Endothelial cell of umbilical vein (primary cell): ENCODE measurements at regions not wholly inside any gene's neighbourhood (a gene's known extent, or its start where the extent isn't known, plus 50 kb on each side); places are given as distances from the start of the nearest gene placed in this dataset.

Source experiments
- BruUV-seq: library from RNA; stranded (reverse); fragments of 400-500 nt; replicated peaks from 2 replicates; lab custom pipeline; 2021; lab: Mats Ljungman, UMichigan
- CTCF ChIA-PET: fragments of 300-600, 350-600 bp; sonication (Branson Sonifier 250); formaldehyde crosslinking; loops from one replicate; lab custom pipeline; 2021; ENCODE audit warnings: antibody characterized with exemption, inconsistent platforms; lab: Charles Lee
- POLR2A ChIA-PET: fragments of 300-600, 350-600 bp; sonication (Branson Sonifier 250); formaldehyde crosslinking; loops from one replicate; lab custom pipeline; 2021; ENCODE audit warnings: antibody characterized with exemption, inconsistent platforms; lab: Charles Lee
- DNase-seq: peaks from one replicate; pipeline ENCODE4 v3.0.0-alpha.2; 2011; ENCODE audit warnings: low read depth, low spot score
- FAIRE-seq: peaks from 2 replicates; lab custom pipeline; 2011; peaks lifted over from hg19 to GRCh38; lab: Jason Lieb, UNC
- H2AFZ ChIP-seq: 2 replicates; pipeline ENCODE4 v1.6.0; 2012; ENCODE audit warnings: low read depth, low read length, control low read depth, inconsistent platforms
- H3K27ac ChIP-seq: 2 replicates; pipeline ENCODE4 v1.5.1; 2011; ENCODE audit warnings: low read depth, mild to moderate bottlenecking, control low read depth, low read length, moderate library complexity; ENCODE audit not compliant: insufficient read depth
- H3K27me3 ChIP-seq, 2 experiments: 2 replicates each; pipeline versions ENCODE4 v1.6.0 to v1.6.1; 2011; ENCODE audit warnings: low read length in 2 of 2, mixed read lengths in 1 of 2; ENCODE audit not compliant: control insufficient read depth in 2 of 2, insufficient read depth in 2 of 2
- H3K36me3 ChIP-seq, 2 experiments: 2 replicates in 1 of 2; 3 replicates in 1 of 2; pipeline ENCODE4 v1.5.1; 2011; ENCODE audit warnings: low read length in 2 of 2, mild to moderate bottlenecking in 1 of 2, moderate library complexity in 1 of 2; ENCODE audit not compliant: control insufficient read depth in 2 of 2, insufficient read depth in 2 of 2; ENCODE audit errors: extremely low read depth in 1 of 2
- H3K4me1 ChIP-seq: 3 replicates; pipeline ENCODE4 v1.5.1; 2011; ENCODE audit warnings: mild to moderate bottlenecking, low read length; ENCODE audit not compliant: control insufficient read depth, insufficient read depth; ENCODE audit errors: extremely low read depth
- H3K4me2 ChIP-seq: 2 replicates; pipeline ENCODE4 v1.6.1; 2011; ENCODE audit warnings: low read length, control low read depth, mixed read lengths; ENCODE audit not compliant: insufficient read depth
- H3K4me3 ChIP-seq, 3 experiments: fragments of 200-600 bp in 1 of 3; sonication (generic), shearing (Covaris generic) in 1 of 3; replicated peaks in 1 of 3; 2 replicates each; pipeline ENCODE4 v1.5.1; 2011 to 2016; ENCODE audit warnings: control low read depth in 3 of 3, low read length in 3 of 3, mild to moderate bottlenecking in 2 of 3, inconsistent platforms in 1 of 3, low read depth in 1 of 3, moderate library complexity in 1 of 3; ENCODE audit not compliant: insufficient read depth in 1 of 3
- H3K79me2 ChIP-seq: 2 replicates; pipeline ENCODE4 v1.6.0; 2012; ENCODE audit warnings: low read length, inconsistent platforms; ENCODE audit not compliant: control insufficient read depth, insufficient read depth
- H3K9ac ChIP-seq: replicated peaks from 2 replicates; pipeline ENCODE3; 2011; ENCODE audit warnings: low read length, control low read depth; ENCODE audit not compliant: insufficient read depth; ENCODE audit errors: extremely low read depth
- H3K9me1 ChIP-seq: replicated peaks from 3 replicates; pipeline ENCODE4 v1.6.0; 2011; ENCODE audit warnings: mild to moderate bottlenecking, low read length; ENCODE audit not compliant: control insufficient read depth, insufficient read depth; ENCODE audit errors: extremely low read depth
- H3K9me3 ChIP-seq: replicated peaks from 2 replicates; pipeline ENCODE4 v1.5.1; 2012; ENCODE audit warnings: low read length, inconsistent platforms; ENCODE audit not compliant: control insufficient read depth, insufficient read depth
- H4K20me1 ChIP-seq: replicated peaks from 2 replicates; pipeline ENCODE3; 2011; ENCODE audit warnings: mild to moderate bottlenecking, low read length; ENCODE audit not compliant: control insufficient read depth, insufficient read depth; ENCODE audit errors: extremely low read depth
- CTCF ChIP-seq, 2 donors: IDR thresholded peaks; 1 replicate in 1 of 2; 2 replicates in 1 of 2; pipeline ENCODE4 v1.5.1; 2011; ENCODE audit warnings: low read length in 2 of 2, mild to moderate bottlenecking in 2 of 2, moderate library complexity in 2 of 2, control low read depth in 1 of 2, inconsistent platforms in 1 of 2, low read depth in 1 of 2; ENCODE audit not compliant: insufficient read depth in 1 of 2; ENCODE audit errors: extremely low read depth in 1 of 2
- EZH2 ChIP-seq: IDR thresholded peaks from 2 replicates; pipeline ENCODE4 v1.6.1; 2012; ENCODE audit warnings: borderline replicate concordance, low read depth, mild to moderate bottlenecking, moderate library complexity, low read length, inconsistent platforms; ENCODE audit not compliant: severe bottlenecking
- JUN ChIP-seq: IDR thresholded peaks from 2 replicates; pipeline ENCODE4 v1.6.1; 2011; ENCODE audit warnings: borderline replicate concordance, low read depth; ENCODE audit not compliant: insufficient read length, insufficient read depth
- MYC ChIP-seq: IDR thresholded peaks from one replicate; pipeline ENCODE4 v1.6.1; 2011; ENCODE audit warnings: mild to moderate bottlenecking, low read depth, low read length
- POLR2AphosphoS5 ChIP-seq: IDR thresholded peaks from 2 replicates; pipeline ENCODE4 v1.6.1; 2012; ENCODE audit warnings: low read depth, mild to moderate bottlenecking, control low read depth, low read length, moderate library complexity; ENCODE audit not compliant: insufficient read depth
- dilution Hi-C: fragments of 300-500 bp; cut with MboI; formaldehyde crosslinking; loops from one replicate; pipeline ENCODE4 v1.15.0; 2019; ENCODE audit warnings: low sequenced_read_pairs; ENCODE audit not compliant: extremely low pct_ligation_motif_present
- intact Hi-C: fragments of 100-400 bp; cut with micrococcal nuclease; formaldehyde crosslinking; loops from one replicate; pipeline ENCODE4 v1.10.0; 2022
- TF ChIP-seq, protein P1 (sequence below): IDR thresholded peaks from 2 replicates; pipeline ENCODE4 v1.6.1; 2011; ENCODE audit not compliant: insufficient read depth, insufficient read length

DNA sequence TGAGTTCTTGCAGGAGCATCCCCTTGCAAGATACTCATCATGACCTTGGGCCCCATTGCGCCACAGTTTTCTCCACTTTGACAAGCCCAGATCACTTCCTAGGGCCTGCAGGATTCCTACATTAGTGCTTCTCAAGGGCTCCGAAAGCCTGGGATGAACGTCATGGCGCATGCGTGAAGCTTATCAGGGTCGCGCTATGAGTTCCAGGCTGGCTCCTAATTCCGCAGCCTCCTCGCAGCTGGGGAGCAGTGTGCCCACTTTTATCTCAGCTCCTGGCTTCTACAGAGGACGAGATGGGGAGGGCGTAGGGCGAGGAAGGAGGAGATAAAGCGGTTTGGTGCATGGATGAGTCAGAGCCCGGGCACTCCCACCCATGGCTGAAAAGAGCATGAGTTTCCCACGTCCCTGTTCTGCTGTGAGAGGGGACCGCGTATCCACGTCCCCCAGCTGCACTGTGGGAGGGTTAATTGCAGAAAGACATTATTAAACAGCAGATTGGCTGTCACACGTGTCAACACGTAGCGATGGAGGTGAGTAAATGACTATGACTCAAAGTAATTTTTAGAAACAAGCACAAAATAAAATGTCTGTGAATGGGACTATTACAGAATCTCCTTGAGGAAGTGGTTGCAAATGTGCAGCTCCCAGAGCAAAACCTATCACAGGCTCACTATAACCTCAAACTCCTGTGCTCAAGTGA lies 72.9 kb upstream of the DSP start:
- Histone ChIP-seq H3K4me3 (no peak overlapping the region), H3K27me3 (no peaks in the 10 kb centered on the region), H3K27ac (no peak overlapping the region), H3K4me1 (no peaks in the 10 kb centered on the region), H3K9me1 (no peaks in the 10 kb centered on the region), H3K79me2 (no peaks in the 10 kb centered on the region), H3K4me2 (no peak overlapping the region), H2AFZ (no peak overlapping the region), H3K36me3 (no peaks in the 10 kb centered on the region), H3K9me3 (no peaks in the 10 kb centered on the region), H3K9ac (no peak overlapping the region), H4K20me1 (no peaks in the 10 kb centered on the region)
- peak; percentile 21 for DNase-seq
- ChIA-PET CTCF (no interaction called here), POLR2A (no interaction called here)
- intact Hi-C loops (no loop called here), dilution Hi-C loops (no loop called here)
- TF ChIP-seq POLR2AphosphoS5: no peak
- no peak for TF ChIP-seq MYC
- TF ChIP-seq, protein P1, sequence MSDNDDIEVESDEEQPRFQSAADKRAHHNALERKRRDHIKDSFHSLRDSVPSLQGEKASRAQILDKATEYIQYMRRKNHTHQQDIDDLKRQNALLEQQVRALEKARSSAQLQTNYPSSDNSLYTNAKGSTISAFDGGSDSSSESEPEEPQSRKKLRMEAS: no peak
- TF ChIP-seq JUN: no peak
- TF ChIP-seq EZH2: no peak
- TF ChIP-seq CTCF (IDR thresholded peaks at IDR 0.05; ENCODE audit: extremely low read depth in 1 of 2, insufficient read depth in 1 of 2, low read depth in 1 of 2, low read length in 2 of 2): no peak
- no TSS peak for BruUV-seq
- no peak for FAIRE-seq
